ENCODE measurements at regions not wholly inside any gene's neighbourhood (a gene's known extent, or its start where the extent isn't known, plus 50 kb on each side); places are given as distances from the start of the nearest gene placed in this dataset.
"Not testable (repeated sequence)": the region's sequence is repeated elsewhere in the genome, so short reads cannot be mapped to it uniquely, and the experiment has no call there.

DNA sequence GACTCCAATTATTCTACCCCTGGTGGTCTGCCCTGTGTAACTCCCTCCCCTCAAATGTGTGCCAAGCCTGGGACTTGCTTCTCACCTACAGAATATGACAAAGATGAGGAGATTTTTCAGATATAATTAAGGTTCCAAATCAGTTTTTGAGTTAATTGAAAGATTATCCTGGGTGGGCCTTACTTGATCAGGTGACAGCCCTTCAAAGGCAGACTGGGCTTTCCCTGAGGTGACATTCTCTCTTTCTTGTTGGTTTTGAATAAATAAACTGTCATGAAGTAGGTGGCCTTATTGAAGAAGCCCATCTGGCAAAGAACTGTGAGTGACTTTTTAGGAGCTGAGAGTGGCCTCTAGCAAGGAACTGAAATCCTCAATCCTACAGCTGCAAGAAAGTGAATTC lies 106.0 kb downstream of the BRMS1L start:
- no peak overlapping the region for H3K4me3 ChIP-seq (ENCODE audit: low read length in 2 of 2)
- no peaks in the 10 kb centered on the region for H3K36me3 ChIP-seq (ENCODE audit: control insufficient read depth in 1 of 2, insufficient read depth in 2 of 2, low read length in 1 of 2)
- no peak for ATAC-seq (ENCODE audit: low FRiP score)
- intact Hi-C loops (cut with DNase I) = no loop called here
- H3K27me3 ChIP-seq (ENCODE audit: control insufficient read depth in 1 of 2, insufficient read depth in 2 of 2, low read length in 1 of 2) = no peaks in the 10 kb centered on the region
- no peak for DNase-seq
- H3K27ac ChIP-seq (ENCODE audit: low read depth in 1 of 2, low read length in 2 of 2) = no peak overlapping the region
- no peaks in the 10 kb centered on the region for H3K9me3 ChIP-seq (ENCODE audit: control insufficient read depth, low read length)
- no peaks in the 10 kb centered on the region for H3K4me1 ChIP-seq (ENCODE audit: control insufficient read depth in 1 of 2, insufficient read depth in 2 of 2, low read length in 2 of 2)

DNA sequence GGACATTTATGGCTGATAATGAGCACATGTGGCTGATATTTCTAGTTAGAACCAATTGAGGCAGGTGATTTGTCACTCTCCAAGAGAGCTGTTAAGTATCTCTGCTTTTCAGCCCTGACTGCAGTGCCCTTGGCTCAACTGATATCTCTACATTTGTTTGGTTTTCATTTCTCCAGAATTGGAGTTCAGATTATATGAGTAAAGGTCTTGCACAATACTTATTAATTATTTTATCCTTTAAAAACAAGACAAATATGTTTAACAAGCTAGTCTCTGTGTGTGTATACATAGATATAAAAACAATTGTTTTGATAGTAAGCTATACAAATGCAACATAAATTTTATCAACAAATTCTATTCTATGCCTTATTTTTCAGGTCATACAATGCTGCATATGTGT lies 105.2 kb downstream of the BRMS1L start:
- no peaks in the 10 kb centered on the region for H3K36me3 ChIP-seq (ENCODE audit: control insufficient read depth in 1 of 2, insufficient read depth in 2 of 2, low read length in 1 of 2)
- no peaks in the 10 kb centered on the region for H3K27me3 ChIP-seq (ENCODE audit: control insufficient read depth in 1 of 2, insufficient read depth in 2 of 2, low read length in 1 of 2)
- H3K9me3 ChIP-seq (ENCODE audit: control insufficient read depth, low read length) = no peaks in the 10 kb centered on the region
- no peaks in the 10 kb centered on the region for H3K4me1 ChIP-seq (ENCODE audit: control insufficient read depth in 1 of 2, insufficient read depth in 2 of 2, low read length in 2 of 2)
- H3K27ac ChIP-seq (ENCODE audit: low read depth in 1 of 2, low read length in 2 of 2) = no peak overlapping the region
- no peak overlapping the region for H3K4me3 ChIP-seq (ENCODE audit: low read length in 2 of 2)
- no peak for DNase-seq
- no peak for ATAC-seq (ENCODE audit: low FRiP score)
- intact Hi-C loops (cut with DNase I) = no loop called here

DNA sequence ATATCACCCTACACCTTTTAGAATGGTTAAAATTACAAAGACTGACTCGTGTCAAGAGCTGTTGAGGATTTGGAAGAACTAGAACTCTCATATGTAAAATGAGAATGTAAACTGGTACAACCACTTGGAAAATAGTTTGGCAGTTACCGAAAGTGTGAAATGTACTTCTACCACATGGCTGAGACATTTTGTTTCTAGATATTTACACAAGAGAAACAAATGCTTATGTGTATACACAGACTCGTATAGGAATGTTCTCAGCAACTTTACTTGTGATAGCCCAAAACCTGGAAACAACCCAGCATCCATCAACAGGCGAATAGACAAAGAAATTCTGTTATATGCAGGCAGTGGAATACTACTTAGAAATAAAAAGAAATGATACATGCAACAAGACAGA lies 103.0 kb downstream of the BRMS1L start:
- intact Hi-C loops (cut with DNase I) = no loop called here
- no peak overlapping the region for H3K4me3 ChIP-seq (ENCODE audit: low read length in 2 of 2)
- no peaks in the 10 kb centered on the region for H3K9me3 ChIP-seq (ENCODE audit: control insufficient read depth, low read length)
- 73 to 76% methylated on average over 4 of the region's 4 CpGs for WGBS, 2 donors
- H3K36me3 ChIP-seq (ENCODE audit: control insufficient read depth in 1 of 2, insufficient read depth in 2 of 2, low read length in 1 of 2) = no peaks in the 10 kb centered on the region
- no peaks in the 10 kb centered on the region for H3K27me3 ChIP-seq (ENCODE audit: control insufficient read depth in 1 of 2, insufficient read depth in 2 of 2, low read length in 1 of 2)
- DNase-seq (no peak), ATAC-seq (ENCODE audit: low FRiP score) (no peak)
- no peaks in the 10 kb centered on the region for H3K4me1 ChIP-seq (ENCODE audit: control insufficient read depth in 1 of 2, insufficient read depth in 2 of 2, low read length in 2 of 2)
- no peak overlapping the region for H3K27ac ChIP-seq (ENCODE audit: low read depth in 1 of 2, low read length in 2 of 2)

DNA sequence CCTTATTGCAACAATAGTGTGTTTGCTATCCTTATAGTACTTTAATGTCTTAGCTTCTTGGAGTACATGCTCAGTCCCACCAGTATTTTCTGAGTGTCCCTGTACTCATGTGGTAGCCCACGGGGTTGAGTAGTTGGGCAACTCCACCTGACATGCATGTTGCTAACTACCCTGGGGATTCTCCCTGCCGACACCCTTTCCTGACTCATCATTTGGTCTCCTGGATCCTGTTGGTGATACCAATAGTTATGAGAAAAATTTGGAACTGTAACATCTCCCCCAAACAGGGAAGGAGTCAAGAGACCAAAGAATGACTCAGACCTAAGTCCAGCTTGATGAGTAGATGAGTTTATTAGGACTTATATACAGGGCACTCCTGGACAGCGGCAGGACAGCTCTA lies 101.6 kb downstream of the BRMS1L start:
- H3K27me3 ChIP-seq (ENCODE audit: control insufficient read depth in 1 of 2, insufficient read depth in 2 of 2, low read length in 1 of 2) = no peaks in the 10 kb centered on the region
- H3K4me1 ChIP-seq (ENCODE audit: control insufficient read depth in 1 of 2, insufficient read depth in 2 of 2, low read length in 2 of 2) = no peaks in the 10 kb centered on the region
- no peaks in the 10 kb centered on the region for H3K36me3 ChIP-seq (ENCODE audit: control insufficient read depth in 1 of 2, insufficient read depth in 2 of 2, low read length in 1 of 2)
- intact Hi-C loops (cut with DNase I) = no loop called here
- WGBS, 2 donors = 84 to 88% methylated on average over 3 of the region's 3 CpGs
- H3K27ac ChIP-seq (ENCODE audit: low read depth in 1 of 2, low read length in 2 of 2) = no peak overlapping the region
- DNase-seq = no peak
- ATAC-seq (ENCODE audit: low FRiP score) = no peak
- H3K4me3 ChIP-seq (ENCODE audit: low read length in 2 of 2) = no peak overlapping the region
- no peaks in the 10 kb centered on the region for H3K9me3 ChIP-seq (ENCODE audit: control insufficient read depth, low read length)

DNA sequence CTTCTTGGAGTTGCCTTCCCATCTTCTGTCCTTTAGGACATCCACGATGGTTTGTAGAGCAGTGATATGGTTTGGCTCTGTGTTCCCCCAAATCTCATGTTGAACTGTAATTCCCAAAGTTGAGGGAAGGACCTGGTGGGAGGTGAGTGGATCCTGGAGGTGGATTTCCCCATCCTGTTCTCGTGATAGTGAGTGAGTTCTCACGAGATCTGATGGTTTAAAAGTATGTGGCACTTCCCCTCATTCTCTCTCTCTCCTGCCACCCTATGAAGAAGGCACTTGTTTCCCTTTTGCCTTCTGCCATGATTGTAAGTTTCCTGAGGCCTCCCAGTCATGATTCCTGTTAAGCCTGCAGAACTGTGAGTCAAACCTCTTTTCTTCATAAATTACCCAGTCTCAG lies 99.2 kb downstream of the BRMS1L start:
- Histone ChIP-seq H3K9me3 (ENCODE audit: control insufficient read depth, low read length) (no peaks in the 10 kb centered on the region), H3K4me1 (ENCODE audit: control insufficient read depth in 1 of 2, insufficient read depth in 2 of 2, low read length in 2 of 2) (no peaks in the 10 kb centered on the region), H3K27me3 (ENCODE audit: control insufficient read depth in 1 of 2, insufficient read depth in 2 of 2, low read length in 1 of 2) (no peaks in the 10 kb centered on the region), H3K36me3 (ENCODE audit: control insufficient read depth in 1 of 2, insufficient read depth in 2 of 2, low read length in 1 of 2) (no peaks in the 10 kb centered on the region), H3K4me3 (ENCODE audit: low read length in 2 of 2) (no peak overlapping the region), H3K27ac (ENCODE audit: low read depth in 1 of 2, low read length in 2 of 2) (no peak overlapping the region)
- DNase-seq (no peak), ATAC-seq (ENCODE audit: low FRiP score) (no peak)
- WGBS, 2 donors = 80 to 84% methylated on average over 3 of the region's 3 CpGs
- intact Hi-C loops (cut with DNase I) = no loop called here

DNA sequence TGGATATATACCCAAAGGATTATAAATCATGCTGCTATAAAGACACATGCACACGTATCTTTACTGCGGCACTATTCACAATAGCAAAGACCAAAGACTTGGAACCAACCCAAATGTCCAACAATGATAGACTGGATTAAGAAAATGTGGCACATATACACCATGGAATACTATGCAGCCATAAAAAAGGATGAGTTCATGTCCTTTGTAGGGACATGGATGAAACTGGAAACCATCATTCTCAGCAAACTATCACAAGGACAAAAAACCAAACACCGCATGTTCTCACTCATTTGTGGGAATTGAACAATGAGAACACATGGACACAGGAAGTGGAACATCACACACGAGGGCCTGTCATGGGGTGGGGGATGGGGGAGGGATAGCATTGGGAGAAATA lies 96.5 kb downstream of the BRMS1L start:
- H3K4me3 ChIP-seq (ENCODE audit: low read length in 2 of 2); H3K27me3 ChIP-seq (ENCODE audit: control insufficient read depth in 1 of 2, insufficient read depth in 2 of 2, low read length in 1 of 2); DNase-seq; H3K36me3 ChIP-seq (ENCODE audit: control insufficient read depth in 1 of 2, insufficient read depth in 2 of 2, low read length in 1 of 2); H3K27ac ChIP-seq (ENCODE audit: low read depth in 1 of 2, low read length in 2 of 2); H3K9me3 ChIP-seq (ENCODE audit: control insufficient read depth, low read length); H3K4me1 ChIP-seq (ENCODE audit: control insufficient read depth in 1 of 2, insufficient read depth in 2 of 2, low read length in 2 of 2); ATAC-seq (ENCODE audit: low FRiP score); intact Hi-C loops (cut with DNase I): not testable (repeated sequence)
- WGBS, 2 donors = 89% methylated on average over 4 of the region's 4 CpGs

DNA sequence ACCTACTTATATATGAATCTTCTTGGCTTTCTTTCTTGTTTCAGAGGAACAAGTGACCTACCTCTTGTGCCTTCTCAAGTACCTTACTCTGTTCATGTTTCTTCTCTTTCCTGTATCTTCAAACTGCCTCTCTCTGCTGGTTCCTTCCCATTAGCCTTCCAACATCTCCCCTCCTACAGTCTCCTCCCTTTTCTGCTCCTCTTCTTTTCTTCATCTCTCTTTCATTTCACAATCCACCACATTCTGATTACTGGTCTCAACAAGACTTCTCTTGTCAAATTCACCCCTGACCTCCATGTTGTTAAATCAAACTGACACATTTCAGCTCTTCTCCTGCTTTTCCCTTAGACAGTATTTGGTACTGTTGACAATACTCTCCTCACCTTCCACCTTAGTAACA lies 95.6 kb downstream of the BRMS1L start:
- no peak overlapping the region for H3K27ac ChIP-seq (ENCODE audit: low read depth in 1 of 2, low read length in 2 of 2)
- no peaks in the 10 kb centered on the region for H3K36me3 ChIP-seq (ENCODE audit: control insufficient read depth in 1 of 2, insufficient read depth in 2 of 2, low read length in 1 of 2)
- H3K27me3 ChIP-seq (ENCODE audit: control insufficient read depth in 1 of 2, insufficient read depth in 2 of 2, low read length in 1 of 2) = no peaks in the 10 kb centered on the region
- ATAC-seq (ENCODE audit: low FRiP score) (no peak), DNase-seq (no peak)
- no peak overlapping the region for H3K4me3 ChIP-seq (ENCODE audit: low read length in 2 of 2)
- intact Hi-C loops (cut with DNase I) = no loop called here
- no peaks in the 10 kb centered on the region for H3K9me3 ChIP-seq (ENCODE audit: control insufficient read depth, low read length)
- H3K4me1 ChIP-seq (ENCODE audit: control insufficient read depth in 1 of 2, insufficient read depth in 2 of 2, low read length in 2 of 2) = no peaks in the 10 kb centered on the region
